T-cell (primary cell): ENCODE measurements at regions not wholly inside any gene's neighbourhood (a gene's known extent, or its start where the extent isn't known, plus 50 kb on each side); places are given as distances from the start of the nearest gene placed in this dataset.

Experiments
- ATAC-seq, 4 experiments: fragments of 200-7000 bp in 3 of 4; fragments of 150-1000 bp in 1 of 4; cut with Tn5 transposase; replicated peaks in 1 of 4; 1 replicate in 3 of 4; 2 replicates in 1 of 4; pipeline ENCODE4 v1.10.0; 2021; ENCODE audit warnings: moderate library complexity in 3 of 4, mild to moderate bottlenecking in 2 of 4, moderate number of reproducible peaks in 1 of 4
- CTCF ChIA-PET, 2 donors: fragments of 300-600 bp; sonication (Branson Sonifier 250); formaldehyde crosslinking; loops; one replicate each; lab custom pipeline; 2022; ENCODE audit warnings: antibody characterized with exemption in 2 of 2; lab: Charles Lee
- POLR2A ChIA-PET, 2 donors: fragments of 300-600 bp; sonication (Branson Sonifier 250); formaldehyde crosslinking; loops; one replicate each; lab custom pipeline; 2022; ENCODE audit warnings: antibody characterized with exemption in 2 of 2; lab: Charles Lee
- DNase-seq, 35 experiments: peaks; one replicate each; pipeline versions ENCODE4 v3.0.0 to v3.0.0-alpha.2; 2013 to 2023
- H3K27ac ChIP-seq: one replicate; pipeline ENCODE4 v1.5.1; 2013; ENCODE audit warnings: low read length
- H3K27me3 ChIP-seq, 2 experiments: replicated peaks in 1 of 2; 1 replicate in 1 of 2; 2 replicates in 1 of 2; pipeline versions ENCODE4 v1.6.1 to v1.7.0; 2013; ENCODE audit warnings: low read length in 1 of 2, mixed read lengths in 1 of 2; ENCODE audit not compliant: control insufficient read depth in 2 of 2, insufficient read depth in 2 of 2; ENCODE audit errors: extremely low read depth in 1 of 2
- H3K36me3 ChIP-seq, 2 donors: 1 replicate in 1 of 2; 2 replicates in 1 of 2; pipeline versions ENCODE4 v1.6.1 to v1.7.0; 2013; ENCODE audit warnings: low read length in 1 of 2; ENCODE audit not compliant: control insufficient read depth in 2 of 2, insufficient read depth in 1 of 2; ENCODE audit errors: extremely low read depth in 1 of 2
- H3K4me1 ChIP-seq, 2 experiments: 1 replicate in 1 of 2; 2 replicates in 1 of 2; pipeline versions ENCODE4 v1.6.1 to v1.7.0; 2013; ENCODE audit warnings: low read length in 2 of 2, mixed read lengths in 1 of 2; ENCODE audit not compliant: insufficient read depth in 2 of 2, control insufficient read depth in 1 of 2; ENCODE audit errors: extremely low read depth in 1 of 2
- H3K4me3 ChIP-seq, 2 donors: 1 replicate in 1 of 2; 2 replicates in 1 of 2; pipeline versions ENCODE4 v1.5.1 to v1.7.0; 2013; ENCODE audit warnings: mild to moderate bottlenecking in 2 of 2, low read length in 1 of 2, moderate library complexity in 1 of 2; ENCODE audit not compliant: control insufficient read depth in 1 of 2; ENCODE audit errors: extremely low read depth in 1 of 2
- H3K9me3 ChIP-seq: 2 replicates; pipeline ENCODE4 v1.7.0; 2013
- H3K27ac Mint-ChIP-seq, 2 donors: one replicate each; pipeline ENCODE4 v1.8.0; 2020 to 2021; ENCODE audit warnings: mild to moderate bottlenecking in 2 of 2, mixed read lengths in 2 of 2
- H3K27me3 Mint-ChIP-seq, 2 donors: one replicate each; pipeline ENCODE4 v1.8.0; 2021 to 2022; ENCODE audit warnings: mixed read lengths in 2 of 2
- H3K36me3 Mint-ChIP-seq: one replicate; pipeline ENCODE4 v1.8.0; 2021; ENCODE audit warnings: mixed read lengths
- H3K4me1 Mint-ChIP-seq, 3 donors: one replicate each; pipeline ENCODE4 v1.8.0; 2020 to 2022; ENCODE audit warnings: mixed read lengths in 3 of 3, mild to moderate bottlenecking in 1 of 3
- H3K4me3 Mint-ChIP-seq, 3 donors: one replicate each; pipeline ENCODE4 v1.8.0; 2020 to 2022; ENCODE audit warnings: mild to moderate bottlenecking in 3 of 3, mixed read lengths in 3 of 3, moderate library complexity in 3 of 3
- H3K9me3 Mint-ChIP-seq, 3 donors: one replicate each; pipeline ENCODE4 v1.8.0; 2020 to 2022; ENCODE audit warnings: mixed read lengths in 3 of 3
- WGBS: methylation state at CpG from one replicate; pipeline ENCODE4 v1.1.5; 2013; ENCODE audit warnings: missing lambda C conversion rate; ENCODE audit not compliant: insufficient coverage; 5-methylcytosine and 5-hydroxymethylcytosine counted together

- ATAC-seq (no peak), DNase-seq (no peak)
- no peaks in the 10 kb centered on the region for H3K36me3 ChIP-seq
- no peak overlapping the region for H3K4me3 ChIP-seq
- no peaks in the 10 kb centered on the region for H3K9me3 ChIP-seq
- Mint-ChIP-seq H3K4me3 (no peak overlapping the region), H3K36me3 (no peaks in the 10 kb centered on the region), H3K27ac (no peak overlapping the region), H3K4me1 (no peaks in the 10 kb centered on the region), H3K9me3 (peaks cover 17 to 46% (median 27%) of the 10 kb centered on the region in 3 donors), H3K27me3 (no peaks in the 10 kb centered on the region)
- H3K27ac ChIP-seq, result no peak overlapping the region
- ChIA-PET POLR2A (no interaction called here), CTCF (no interaction called here)
- no peaks in the 10 kb centered on the region for H3K27me3 ChIP-seq
- WGBS, result 97% methylated on average over 5 of the region's 5 CpGs
- H3K4me1 ChIP-seq, result no peaks in the 10 kb centered on the region
Measured at GRCh38 chr14:46378248-46378647, 273.3 kb downstream of the RPL10L start.

GRCh38 chr14:46377305-46377704 lies 274.3 kb downstream of the RPL10L start:
- Histone ChIP-seq H3K4me1 (no peaks in the 10 kb centered on the region), H3K36me3 (no peaks in the 10 kb centered on the region), H3K4me3 (no peak overlapping the region), H3K27me3 (no peaks in the 10 kb centered on the region), H3K27ac (no peak overlapping the region), H3K9me3 (no peaks in the 10 kb centered on the region)
- peaks cover 17 to 50% (median 27%) of the 10 kb centered on the region in 3 donors for H3K9me3 Mint-ChIP-seq
- no peaks in the 10 kb centered on the region for H3K27me3 Mint-ChIP-seq
- POLR2A ChIA-PET, result no interaction called here
- H3K36me3 Mint-ChIP-seq, result no peaks in the 10 kb centered on the region
- ATAC-seq (no peak), DNase-seq (no peak)
- H3K4me1 Mint-ChIP-seq, result no peaks in the 10 kb centered on the region
- WGBS, result 90% methylated on average over 1 of the region's 3 CpGs
- CTCF ChIA-PET, result no interaction called here
- H3K27ac Mint-ChIP-seq, result no peak overlapping the region
- no peak overlapping the region for H3K4me3 Mint-ChIP-seq

GRCh38 chr14:46369391-46369790 lies 282.2 kb downstream of the RPL10L start:
- no peaks in the 10 kb centered on the region for H3K4me1 Mint-ChIP-seq
- ATAC-seq (no peak), DNase-seq (no peak)
- Histone ChIP-seq H3K4me3 (no peak overlapping the region), H3K27ac (no peak overlapping the region), H3K4me1 (no peaks in the 10 kb centered on the region), H3K9me3 (no peaks in the 10 kb centered on the region), H3K27me3 (no peaks in the 10 kb centered on the region), H3K36me3 (no peaks in the 10 kb centered on the region)
- H3K27ac Mint-ChIP-seq, result no peak overlapping the region
- H3K27me3 Mint-ChIP-seq, result no peaks in the 10 kb centered on the region
- H3K9me3 Mint-ChIP-seq, result peaks cover 9 to 20% (median 9%) of the 10 kb centered on the region in 3 donors
- CTCF ChIA-PET, result no interaction called here
- H3K4me3 Mint-ChIP-seq, result no peak overlapping the region
- POLR2A ChIA-PET, result no interaction called here
- H3K36me3 Mint-ChIP-seq, result no peaks in the 10 kb centered on the region

- ATAC-seq (no peak), DNase-seq (no peak)
- H3K27me3 Mint-ChIP-seq, result no peaks in the 10 kb centered on the region
- no peaks in the 10 kb centered on the region for H3K9me3 ChIP-seq
- POLR2A ChIA-PET, result no interaction called here
- no peak overlapping the region for H3K4me3 ChIP-seq
- H3K36me3 Mint-ChIP-seq, result no peaks in the 10 kb centered on the region
- H3K9me3 Mint-ChIP-seq, result peaks cover 5 to 18% (median 9%) of the 10 kb centered on the region in 3 donors
- H3K27ac ChIP-seq, result no peak overlapping the region
- no peaks in the 10 kb centered on the region for H3K27me3 ChIP-seq
- no peak overlapping the region for H3K27ac Mint-ChIP-seq
- no peaks in the 10 kb centered on the region for H3K4me1 ChIP-seq
- no peaks in the 10 kb centered on the region for H3K4me1 Mint-ChIP-seq
- no peaks in the 10 kb centered on the region for H3K36me3 ChIP-seq
- CTCF ChIA-PET, result no interaction called here
- WGBS, result no CpG with 5 or more reads among the region's 3 CpGs
- no peak overlapping the region for H3K4me3 Mint-ChIP-seq
Measured at GRCh38 chr14:46368275-46368674, 283.3 kb downstream of the RPL10L start.

GRCh38 chr14:46352844-46353243 lies 298.7 kb downstream of the RPL10L start:
- WGBS, result no CpG with 5 or more reads among the region's 1 CpG
- no peaks in the 10 kb centered on the region for H3K36me3 ChIP-seq
- H3K4me1 ChIP-seq, result no peaks in the 10 kb centered on the region
- no peaks in the 10 kb centered on the region for H3K4me1 Mint-ChIP-seq
- no peak overlapping the region for H3K4me3 ChIP-seq
- peaks cover 0 to 26% (median 9%) of the 10 kb centered on the region in 3 donors for H3K9me3 Mint-ChIP-seq
- POLR2A ChIA-PET, result no interaction called here
- no peak overlapping the region for H3K4me3 Mint-ChIP-seq
- H3K27me3 ChIP-seq, result no peaks in the 10 kb centered on the region
- H3K27ac ChIP-seq, result no peak overlapping the region
- CTCF ChIA-PET, result no interaction called here
- no peak for ATAC-seq
- no peak overlapping the region for H3K27ac Mint-ChIP-seq
- H3K9me3 ChIP-seq, result no peaks in the 10 kb centered on the region
- no peak for DNase-seq
- H3K36me3 Mint-ChIP-seq, result no peaks in the 10 kb centered on the region
- no peaks in the 10 kb centered on the region for H3K27me3 Mint-ChIP-seq

GRCh38 chr14:46344327-46344937 lies 307.1 kb downstream of the RPL10L start:
- ATAC-seq (no peak), DNase-seq (no peak)
- WGBS, result no CpG with 5 or more reads among the region's 4 CpGs
- Histone ChIP-seq H3K36me3 (no peaks in the 10 kb centered on the region), H3K9me3 (no peaks in the 10 kb centered on the region), H3K4me3 (no peak overlapping the region), H3K4me1 (no peaks in the 10 kb centered on the region), H3K27me3 (no peaks in the 10 kb centered on the region), H3K27ac (no peak overlapping the region)
- CTCF ChIA-PET, result no interaction called here
- Mint-ChIP-seq H3K27me3 (no peaks in the 10 kb centered on the region), H3K36me3 (no peaks in the 10 kb centered on the region), H3K4me1 (no peaks in the 10 kb centered on the region), H3K4me3 (no peak overlapping the region), H3K9me3 (peaks cover 7 to 13% (median 10%) of the 10 kb centered on the region in 3 donors), H3K27ac (no peak overlapping the region)
- POLR2A ChIA-PET, result no interaction called here

- H3K36me3 Mint-ChIP-seq, result no peaks in the 10 kb centered on the region
- no peak overlapping the region for H3K27ac Mint-ChIP-seq
- CTCF ChIA-PET, result no interaction called here
- ATAC-seq, result no peak
- H3K27me3 Mint-ChIP-seq, result no peaks in the 10 kb centered on the region
- DNase-seq, result no peak
- H3K4me1 Mint-ChIP-seq, result no peaks in the 10 kb centered on the region
- H3K9me3 Mint-ChIP-seq, result peaks cover 5 to 10% (median 7%) of the 10 kb centered on the region in 3 donors
- no peak overlapping the region for H3K4me3 Mint-ChIP-seq
- no peaks in the 10 kb centered on the region for H3K36me3 ChIP-seq
- H3K27me3 ChIP-seq, result no peaks in the 10 kb centered on the region
- WGBS, result no CpG with 5 or more reads among the region's 2 CpGs
- H3K4me3 ChIP-seq, result no peak overlapping the region
- no peaks in the 10 kb centered on the region for H3K9me3 ChIP-seq
- no peak overlapping the region for H3K27ac ChIP-seq
- POLR2A ChIA-PET, result no interaction called here
- H3K4me1 ChIP-seq, result no peaks in the 10 kb centered on the region
Measured at GRCh38 chr14:46325777-46326176, 325.8 kb downstream of the RPL10L start.
